ENCODE measurements at regions not wholly inside any gene's neighbourhood (a gene's known extent, or its start where the extent isn't known, plus 50 kb on each side); places are given as distances from the start of the nearest gene placed in this dataset.
"Not testable (repeated sequence)": the region's sequence is repeated elsewhere in the genome, so short reads cannot be mapped to it uniquely, and the experiment has no call there.

DNA sequence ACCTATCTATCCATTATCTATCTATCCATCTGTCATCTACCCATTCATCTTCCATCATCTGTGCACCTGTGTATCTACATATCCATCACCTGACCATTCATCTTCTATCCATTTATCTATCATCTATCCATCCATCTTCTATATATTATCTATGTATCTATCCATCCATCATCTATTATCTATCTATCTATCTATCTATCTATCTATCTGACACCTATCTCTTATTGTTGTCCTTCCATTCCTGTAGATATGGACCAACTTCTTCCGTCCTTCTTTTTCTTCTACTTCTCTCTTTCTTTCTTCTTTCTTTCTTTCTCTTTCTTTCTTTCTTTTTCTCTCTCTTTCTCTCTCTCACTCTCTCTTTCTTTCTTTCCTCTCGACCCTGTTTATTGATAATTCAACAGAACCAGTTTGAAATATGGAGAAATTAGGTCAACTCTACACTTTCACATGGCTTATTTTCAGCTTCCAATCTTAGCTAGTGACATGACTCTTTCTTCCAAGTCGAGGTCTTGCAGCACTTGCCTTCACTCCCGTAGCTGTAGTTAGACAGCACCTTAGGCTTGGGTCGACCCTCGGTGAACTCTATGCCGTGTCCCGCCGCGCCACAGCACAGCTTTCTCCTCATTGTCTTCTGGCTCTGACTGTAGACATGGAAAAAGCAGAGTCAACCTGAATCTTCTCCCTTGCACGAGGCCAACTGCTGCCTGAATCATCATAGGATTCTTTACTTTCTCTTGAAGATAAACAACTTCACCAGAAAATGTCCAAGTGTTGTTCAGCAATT, 110.4 kb upstream of the EXOC2 start:
- no peaks in the 10 kb centered on the region for H3K36me3 ChIP-seq (replicated peaks in 1 of 2; ENCODE audit: control insufficient read depth in 1 of 2, insufficient read depth in 2 of 2, low read length in 2 of 2)
- no peaks in the 10 kb centered on the region for H4K20me1 ChIP-seq (ENCODE audit: insufficient read depth, low read length)
- no peak for TF ChIP-seq CTCF (IDR thresholded peaks at IDR 0.05)
- no peaks in the 10 kb centered on the region for H3K79me2 ChIP-seq (ENCODE audit: insufficient read depth, low read length)
- H3K4me2 ChIP-seq (replicated peaks; ENCODE audit: extremely low read depth, low read length, poor library complexity, severe bottlenecking), result no peak overlapping the region
- peaks cover 5 to 6% of the 10 kb centered on the region in 2 donors for H3K27me3 ChIP-seq (ENCODE audit: control insufficient read depth in 2 of 2, insufficient read depth in 2 of 2, low read length in 2 of 2)
- Mint-ChIP-seq H3K9me3 (peaks cover 0 to 3% (median 0%) of the 10 kb centered on the region in 7 donors), H3K36me3 (no peaks in the 10 kb centered on the region), H3K4me3 (no peak overlapping the region), H3K27ac (no peak overlapping the region), H3K4me1 (no peaks in the 10 kb centered on the region), H3K27me3 (ENCODE audit: low read depth in 3 of 3) (peaks cover 10 to 22% (median 13%) of the 10 kb centered on the region in 3 donors)
- no peak overlapping the region for H3K4me3 ChIP-seq (replicated peaks in 1 of 3; ENCODE audit: low read depth in 2 of 3, low read length in 3 of 3)
- over 99% methylated on average over 8 of the region's 11 CpGs for WGBS (ENCODE audit: insufficient coverage)
- no peaks in the 10 kb centered on the region for H3K9me3 ChIP-seq (replicated peaks in 1 of 2; ENCODE audit: control insufficient read depth in 1 of 2, insufficient read depth in 1 of 2, low read length in 2 of 2)
- no peak overlapping the region for H2AFZ ChIP-seq (ENCODE audit: insufficient read depth, low read depth, low read length, poor library complexity, severe bottlenecking)
- DNase-seq, result no peak
- intact Hi-C loops (cut with micrococcal nuclease), result no loop called here
- no peak overlapping the region for H3K9ac ChIP-seq (ENCODE audit: insufficient read depth, low read length, poor library complexity, severe bottlenecking)
- no peak overlapping the region for H3K27ac ChIP-seq (ENCODE audit: low read depth in 1 of 2, low read length in 2 of 2)
- no peaks in the 10 kb centered on the region for H3K4me1 ChIP-seq (ENCODE audit: control insufficient read depth in 1 of 2, insufficient read depth in 2 of 2, low read length in 2 of 2)

DNA sequence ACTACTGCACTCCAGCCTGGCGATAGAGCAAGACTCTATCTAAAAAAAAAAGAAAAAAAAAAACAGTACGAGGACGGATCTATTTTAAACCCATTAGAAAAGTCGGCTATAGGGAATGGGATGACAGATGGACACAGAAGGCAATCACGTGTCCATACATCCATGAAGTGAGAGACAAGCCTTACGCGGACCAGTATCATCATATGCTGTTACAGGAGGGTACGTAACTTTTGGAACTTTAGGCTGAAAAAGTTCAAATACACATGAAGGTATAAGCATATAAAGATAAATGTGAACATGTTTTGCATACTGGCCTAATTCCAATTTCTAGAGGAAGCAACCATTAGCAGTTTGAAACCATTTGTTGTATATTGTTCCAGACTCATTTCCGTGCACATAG, 109.8 kb upstream of the EXOC2 start:
- no peaks in the 10 kb centered on the region for H3K79me2 ChIP-seq (ENCODE audit: insufficient read depth, low read length)
- Mint-ChIP-seq H3K27ac (no peak overlapping the region), H3K27me3 (ENCODE audit: low read depth in 3 of 3) (peaks cover 13 to 29% (median 16%) of the 10 kb centered on the region in 3 donors), H3K36me3 (no peaks in the 10 kb centered on the region), H3K9me3 (peaks cover 0 to 3% (median 0%) of the 10 kb centered on the region in 7 donors), H3K4me3 (no peak overlapping the region), H3K4me1 (no peaks in the 10 kb centered on the region)
- intact Hi-C loops (cut with micrococcal nuclease), result no loop called here
- WGBS (ENCODE audit: insufficient coverage), result 88% methylated on average over 4 of the region's 9 CpGs
- H3K36me3 ChIP-seq (replicated peaks in 1 of 2; ENCODE audit: control insufficient read depth in 1 of 2, insufficient read depth in 2 of 2, low read length in 2 of 2), result no peaks in the 10 kb centered on the region
- no peak overlapping the region for H2AFZ ChIP-seq (ENCODE audit: insufficient read depth, low read depth, low read length, poor library complexity, severe bottlenecking)
- DNase-seq, result no peak
- H3K4me1 ChIP-seq (ENCODE audit: control insufficient read depth in 1 of 2, insufficient read depth in 2 of 2, low read length in 2 of 2), result no peaks in the 10 kb centered on the region
- H3K4me2 ChIP-seq (replicated peaks; ENCODE audit: extremely low read depth, low read length, poor library complexity, severe bottlenecking), result no peak overlapping the region
- no peak overlapping the region for H3K27ac ChIP-seq (ENCODE audit: low read depth in 1 of 2, low read length in 2 of 2)
- peaks cover 5 to 8% of the 10 kb centered on the region in 2 donors for H3K27me3 ChIP-seq (ENCODE audit: control insufficient read depth in 2 of 2, insufficient read depth in 2 of 2, low read length in 2 of 2)
- no peaks in the 10 kb centered on the region for H4K20me1 ChIP-seq (ENCODE audit: insufficient read depth, low read length)
- no peak overlapping the region for H3K4me3 ChIP-seq (replicated peaks in 1 of 3; ENCODE audit: low read depth in 2 of 3, low read length in 3 of 3)
- no peak for TF ChIP-seq CTCF (IDR thresholded peaks at IDR 0.05)
- no peaks in the 10 kb centered on the region for H3K9me3 ChIP-seq (replicated peaks in 1 of 2; ENCODE audit: control insufficient read depth in 1 of 2, insufficient read depth in 1 of 2, low read length in 2 of 2)
- H3K9ac ChIP-seq (ENCODE audit: insufficient read depth, low read length, poor library complexity, severe bottlenecking), result no peak overlapping the region

DNA sequence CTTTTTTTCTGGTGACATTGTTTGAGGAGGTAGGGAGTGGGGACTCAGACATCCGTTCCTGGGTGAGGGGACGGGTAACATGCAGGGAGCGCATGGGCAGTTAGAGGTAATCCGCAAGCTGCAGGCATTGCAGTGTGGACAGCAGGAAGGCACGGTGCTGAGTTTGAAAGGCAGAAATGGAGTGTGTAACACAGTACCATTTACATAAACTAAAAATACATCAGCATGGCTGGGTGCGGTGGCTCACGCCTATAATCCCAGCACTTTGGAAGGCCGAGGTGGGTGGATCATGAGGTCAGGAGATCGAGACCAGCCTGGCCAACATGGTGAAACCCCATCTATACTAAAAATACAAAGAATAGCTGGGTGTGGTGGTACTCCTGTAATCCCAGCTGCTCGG, 109.3 kb upstream of the EXOC2 start:
- H4K20me1 ChIP-seq (ENCODE audit: insufficient read depth, low read length); H3K4me1 Mint-ChIP-seq; H2AFZ ChIP-seq (ENCODE audit: insufficient read depth, low read depth, low read length, poor library complexity, severe bottlenecking); DNase-seq; H3K4me1 ChIP-seq (ENCODE audit: control insufficient read depth in 1 of 2, insufficient read depth in 2 of 2, low read length in 2 of 2); H3K27ac ChIP-seq (ENCODE audit: low read depth in 1 of 2, low read length in 2 of 2); H3K9me3 ChIP-seq (replicated peaks in 1 of 2; ENCODE audit: control insufficient read depth in 1 of 2, insufficient read depth in 1 of 2, low read length in 2 of 2); H3K36me3 Mint-ChIP-seq; H3K36me3 ChIP-seq (replicated peaks in 1 of 2; ENCODE audit: control insufficient read depth in 1 of 2, insufficient read depth in 2 of 2, low read length in 2 of 2); H3K9ac ChIP-seq (ENCODE audit: insufficient read depth, low read length, poor library complexity, severe bottlenecking); intact Hi-C loops (cut with micrococcal nuclease); H3K79me2 ChIP-seq (ENCODE audit: insufficient read depth, low read length); H3K4me3 ChIP-seq (replicated peaks in 1 of 3; ENCODE audit: low read depth in 2 of 3, low read length in 3 of 3); H3K4me2 ChIP-seq (replicated peaks; ENCODE audit: extremely low read depth, low read length, poor library complexity, severe bottlenecking); H3K27ac Mint-ChIP-seq; H3K4me3 Mint-ChIP-seq; H3K9me3 Mint-ChIP-seq: not testable (repeated sequence)
- H3K27me3 Mint-ChIP-seq (ENCODE audit: low read depth in 3 of 3), result peaks cover 13 to 31% (median 16%) of the 10 kb centered on the region in 3 donors
- peaks cover 5 to 12% of the 10 kb centered on the region in 2 donors for H3K27me3 ChIP-seq (ENCODE audit: control insufficient read depth in 2 of 2, insufficient read depth in 2 of 2, low read length in 2 of 2)
- WGBS (ENCODE audit: insufficient coverage), result 75% methylated on average over 2 of the region's 10 CpGs
